ENCODE measurements at regions not wholly inside any gene's neighbourhood (a gene's known extent, or its start where the extent isn't known, plus 50 kb on each side); places are given as distances from the start of the nearest gene placed in this dataset.
"Not testable (repeated sequence)": the region's sequence is repeated elsewhere in the genome, so short reads cannot be mapped to it uniquely, and the experiment has no call there.

GRCh38 chr20:53777402-53777801 lies 183.8 kb upstream of the ZNF217 start:
- TF ChIP-seq, protein P1, sequence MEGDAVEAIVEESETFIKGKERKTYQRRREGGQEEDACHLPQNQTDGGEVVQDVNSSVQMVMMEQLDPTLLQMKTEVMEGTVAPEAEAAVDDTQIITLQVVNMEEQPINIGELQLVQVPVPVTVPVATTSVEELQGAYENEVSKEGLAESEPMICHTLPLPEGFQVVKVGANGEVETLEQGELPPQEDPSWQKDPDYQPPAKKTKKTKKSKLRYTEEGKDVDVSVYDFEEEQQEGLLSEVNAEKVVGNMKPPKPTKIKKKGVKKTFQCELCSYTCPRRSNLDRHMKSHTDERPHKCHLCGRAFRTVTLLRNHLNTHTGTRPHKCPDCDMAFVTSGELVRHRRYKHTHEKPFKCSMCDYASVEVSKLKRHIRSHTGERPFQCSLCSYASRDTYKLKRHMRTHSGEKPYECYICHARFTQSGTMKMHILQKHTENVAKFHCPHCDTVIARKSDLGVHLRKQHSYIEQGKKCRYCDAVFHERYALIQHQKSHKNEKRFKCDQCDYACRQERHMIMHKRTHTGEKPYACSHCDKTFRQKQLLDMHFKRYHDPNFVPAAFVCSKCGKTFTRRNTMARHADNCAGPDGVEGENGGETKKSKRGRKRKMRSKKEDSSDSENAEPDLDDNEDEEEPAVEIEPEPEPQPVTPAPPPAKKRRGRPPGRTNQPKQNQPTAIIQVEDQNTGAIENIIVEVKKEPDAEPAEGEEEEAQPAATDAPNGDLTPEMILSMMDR (IDR thresholded peaks at IDR 0.05), result not testable (repeated sequence)
- TF ChIP-seq POLR2A (IDR thresholded peaks at IDR 0.05), result not testable (repeated sequence)

All from adrenal gland (tissue), 5 donors.